Activated T-helper 9 cell treated with anti-CD3 and anti-CD28 coated beads, Interleukin-2, amount 50 U/mL, for 16 hours (primary cell): ENCODE measurements at regions not wholly inside any gene's neighbourhood (a gene's known extent, or its start where the extent isn't known, plus 50 kb on each side); places are given as distances from the start of the nearest gene placed in this dataset.

Experiments used
- DNase-seq: peaks from one replicate; pipeline ENCODE4 v3.0.0-alpha.2; 2020; ENCODE audit warnings: low read depth

DNA sequence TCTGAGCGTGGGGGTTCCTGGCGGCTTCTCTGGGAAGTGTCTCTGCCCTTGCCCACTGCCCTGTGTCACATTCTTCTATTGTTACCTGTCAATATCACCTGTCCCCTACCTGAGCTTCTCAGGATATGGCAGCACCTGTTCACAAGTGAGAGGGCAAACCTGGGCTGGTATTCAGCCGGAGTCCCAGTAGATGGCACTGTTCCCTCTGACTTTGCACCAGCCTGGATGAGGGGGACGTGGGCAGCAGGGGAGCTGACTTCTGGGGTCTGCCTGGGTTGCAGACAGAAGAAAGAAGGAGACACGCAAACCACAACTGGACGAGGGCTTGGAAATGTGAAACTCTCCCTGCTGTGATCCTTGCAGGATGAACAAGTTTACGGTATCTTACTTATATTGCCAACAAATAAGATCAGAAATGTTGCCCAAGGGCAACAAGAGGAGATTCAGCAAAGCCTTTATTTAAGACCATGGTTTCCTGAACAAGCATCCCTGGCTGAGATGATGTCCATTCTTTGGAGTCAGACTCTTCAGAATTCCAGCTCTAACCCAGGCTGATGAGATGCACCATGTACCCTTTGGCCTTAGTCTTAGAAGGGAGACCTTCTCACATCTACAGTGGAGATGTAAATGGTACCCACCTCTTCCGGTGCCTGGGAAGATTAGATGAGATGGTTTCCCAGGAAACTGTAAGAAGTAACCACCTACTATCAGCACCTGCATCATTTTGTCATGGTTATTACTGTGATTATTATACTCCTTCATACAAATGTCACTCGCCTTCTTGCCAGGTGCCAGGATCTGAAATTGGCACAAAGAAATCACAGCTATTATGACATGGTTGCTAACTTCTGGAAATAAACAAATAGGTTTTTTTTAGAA is 400.0 kb upstream of the CDH4 start:
- no peak for DNase-seq

DNA sequence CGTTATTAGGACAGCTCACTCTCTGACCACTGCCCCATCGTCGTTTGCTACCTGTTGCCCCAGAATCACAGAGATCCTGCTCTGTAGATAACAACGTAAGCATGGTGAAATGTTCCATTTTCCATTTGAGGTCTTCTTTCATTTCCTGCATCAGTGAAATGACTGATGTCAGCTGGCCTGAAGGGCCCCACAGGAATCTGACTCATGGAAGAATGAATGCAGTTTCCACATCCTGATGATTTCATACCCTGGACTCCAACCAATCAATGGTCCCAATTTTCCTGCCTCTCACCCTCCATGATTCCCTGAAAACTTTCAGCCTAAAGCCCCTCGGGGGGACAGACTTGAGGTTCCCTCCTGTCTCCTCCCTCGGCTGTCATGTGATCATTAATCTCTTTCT is 394.4 kb upstream of the CDH4 start:
- no peak for DNase-seq

DNA sequence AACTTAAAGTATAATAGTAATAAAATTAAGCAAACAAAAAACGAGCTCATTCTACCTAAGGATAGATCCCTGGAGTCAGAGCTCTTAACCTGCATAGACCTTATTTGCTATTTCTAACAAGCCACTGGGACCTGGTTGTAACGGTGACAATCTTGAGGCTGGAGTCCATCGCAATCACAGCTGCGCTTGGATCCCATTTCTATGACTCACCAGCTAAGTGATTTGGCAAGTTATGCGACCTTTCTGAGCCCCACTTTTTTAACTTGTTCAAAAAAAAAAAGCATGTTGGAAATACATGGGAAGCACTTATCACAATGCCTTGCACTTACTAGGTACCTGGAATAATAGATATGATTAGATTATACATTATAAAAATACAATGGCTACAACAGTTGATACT is 389.5 kb upstream of the CDH4 start:
- DNase-seq = no peak

DNA sequence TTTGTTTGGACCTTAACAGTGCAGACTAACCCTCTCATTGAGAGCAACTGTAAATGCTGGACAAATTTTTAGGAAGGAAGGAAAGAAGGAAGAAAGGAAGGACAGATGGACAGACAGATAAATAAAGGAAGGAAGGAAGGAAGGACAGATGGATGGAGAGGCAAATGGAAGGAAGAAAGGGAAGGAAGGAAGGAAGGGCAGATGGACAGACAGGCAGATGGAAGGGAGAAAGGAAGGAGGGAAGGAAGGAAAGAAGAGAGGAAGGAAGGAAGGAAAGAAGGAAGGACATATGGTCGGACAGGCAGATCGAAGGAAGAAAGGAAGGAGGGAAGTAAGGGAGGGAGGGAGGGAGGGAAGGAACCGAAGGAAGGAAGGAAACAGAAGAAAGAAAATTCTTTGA is 388.5 kb upstream of the CDH4 start:
- DNase-seq = no peak

DNA sequence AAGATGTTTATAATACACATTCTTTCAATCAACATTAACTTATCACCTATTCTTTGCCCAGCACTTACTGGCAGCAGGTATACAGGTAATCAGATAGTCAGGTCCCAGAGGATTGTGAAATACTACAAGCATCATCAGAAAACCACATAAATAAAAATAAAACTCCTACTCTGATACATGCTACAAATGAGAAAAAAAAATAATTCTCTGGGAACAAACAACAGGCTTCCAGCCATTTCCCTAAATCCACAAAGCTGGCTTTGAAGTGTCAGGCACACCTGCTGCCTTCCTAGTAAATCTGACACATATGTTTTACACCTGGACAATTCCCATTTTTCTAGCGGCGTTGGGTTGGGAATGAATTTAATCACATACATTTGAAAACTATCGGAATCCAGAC is 384.5 kb upstream of the CDH4 start:
- no peak for DNase-seq

DNA sequence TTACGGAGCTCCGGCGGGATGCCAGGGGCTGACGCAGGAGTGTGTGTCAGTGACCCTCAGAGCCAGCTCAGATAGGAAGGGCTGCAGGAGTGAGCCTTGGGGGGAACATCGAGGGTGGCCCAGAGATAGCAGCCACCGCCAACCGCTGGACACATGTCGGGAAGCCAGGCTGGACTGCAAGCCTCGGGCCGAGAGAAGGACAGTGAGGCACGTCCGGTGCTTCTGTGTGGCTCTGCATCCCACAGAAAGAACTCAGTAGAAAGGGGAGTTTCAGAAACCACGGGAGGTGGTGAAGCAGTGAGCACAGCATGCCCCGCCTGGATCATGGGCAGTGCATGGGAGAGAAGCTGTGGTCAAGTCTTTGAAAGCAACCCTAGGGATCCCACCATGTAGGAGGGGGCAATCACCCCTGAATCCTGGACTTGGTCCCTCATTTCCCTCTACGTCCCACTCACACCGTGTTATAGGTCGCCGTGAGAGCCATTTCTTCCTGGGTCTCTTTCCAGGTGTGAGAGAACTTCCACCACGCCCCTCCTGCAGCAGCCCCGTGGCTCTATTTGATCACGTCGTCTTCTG is 383.7 kb upstream of the CDH4 start:
- no peak for DNase-seq

DNA sequence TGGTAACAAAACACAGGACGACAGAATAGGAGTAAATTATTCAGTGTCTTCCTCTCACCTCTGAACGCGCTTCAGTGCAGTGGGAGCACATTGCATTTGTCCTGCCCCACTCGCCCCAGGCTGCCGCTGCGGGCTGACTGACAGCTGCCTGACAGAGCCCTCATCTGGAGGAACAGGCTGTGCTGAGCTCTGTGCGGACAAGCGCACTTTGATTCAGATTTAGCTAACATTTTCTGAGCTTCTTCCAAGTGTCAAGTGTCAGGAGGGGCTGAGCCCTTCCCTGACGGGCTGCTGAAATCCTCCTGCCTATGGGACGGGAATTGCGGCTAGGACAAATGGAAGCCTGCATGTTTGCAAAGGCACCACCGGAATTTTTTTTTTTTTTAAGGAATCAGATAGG is 383.0 kb upstream of the CDH4 start:
- no peak for DNase-seq

DNA sequence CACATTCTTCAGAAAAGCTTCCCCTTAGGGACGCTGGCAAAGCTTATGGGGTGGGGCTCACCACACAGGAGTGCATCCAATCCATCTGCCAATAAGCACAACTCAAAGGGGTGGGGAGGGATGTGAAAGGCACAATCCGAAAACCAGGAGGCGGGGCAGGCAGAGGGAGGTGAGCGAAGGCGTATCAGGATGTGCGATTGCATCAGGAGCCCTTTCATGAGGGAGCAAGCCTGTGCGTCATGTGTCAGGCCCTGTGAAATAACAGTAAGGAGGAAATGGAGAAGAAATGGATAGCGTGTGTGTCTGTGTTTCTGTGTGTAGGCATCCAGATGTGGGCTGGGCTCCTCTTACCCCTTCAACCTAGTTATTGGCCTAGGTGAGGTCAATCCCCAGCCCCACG is 382.4 kb upstream of the CDH4 start:
- DNase-seq = no peak

DNA sequence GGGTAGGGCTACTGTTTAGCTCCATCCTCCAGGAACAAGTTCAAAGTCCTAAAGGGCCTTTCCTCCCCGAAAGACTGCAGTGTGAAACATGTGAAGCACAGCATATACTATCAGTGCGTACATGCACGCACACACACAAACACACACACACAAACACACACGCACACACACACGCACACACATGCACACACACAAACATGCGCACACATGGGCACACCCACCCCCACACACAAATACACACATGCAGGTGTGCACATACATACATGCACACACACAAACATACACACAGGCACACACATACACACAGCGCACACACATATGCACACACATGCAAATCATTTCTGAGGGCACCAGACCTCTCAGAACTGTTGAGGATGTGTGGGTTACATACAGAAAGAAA is 382.0 kb upstream of the CDH4 start:
- DNase-seq = no peak

DNA sequence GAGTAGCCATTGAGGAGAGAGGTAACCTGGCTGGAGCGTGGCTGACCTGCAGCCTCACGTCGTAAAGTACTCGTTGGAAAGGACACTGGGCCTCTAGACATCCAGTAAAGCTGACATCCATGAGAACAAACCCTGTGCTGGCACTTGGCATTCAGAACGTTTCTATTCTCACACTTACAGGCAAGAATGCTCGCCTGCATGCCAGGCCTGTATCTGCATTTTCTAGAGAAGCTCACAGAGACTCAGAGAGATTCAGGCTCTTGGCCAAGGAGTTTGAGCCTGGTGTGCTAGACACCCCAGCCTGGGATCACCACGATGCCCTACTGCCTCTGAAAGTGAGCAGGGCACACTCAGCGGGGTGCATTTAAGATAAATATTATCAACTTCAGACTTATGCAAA is 379.8 kb upstream of the CDH4 start:
- DNase-seq = no peak

DNA sequence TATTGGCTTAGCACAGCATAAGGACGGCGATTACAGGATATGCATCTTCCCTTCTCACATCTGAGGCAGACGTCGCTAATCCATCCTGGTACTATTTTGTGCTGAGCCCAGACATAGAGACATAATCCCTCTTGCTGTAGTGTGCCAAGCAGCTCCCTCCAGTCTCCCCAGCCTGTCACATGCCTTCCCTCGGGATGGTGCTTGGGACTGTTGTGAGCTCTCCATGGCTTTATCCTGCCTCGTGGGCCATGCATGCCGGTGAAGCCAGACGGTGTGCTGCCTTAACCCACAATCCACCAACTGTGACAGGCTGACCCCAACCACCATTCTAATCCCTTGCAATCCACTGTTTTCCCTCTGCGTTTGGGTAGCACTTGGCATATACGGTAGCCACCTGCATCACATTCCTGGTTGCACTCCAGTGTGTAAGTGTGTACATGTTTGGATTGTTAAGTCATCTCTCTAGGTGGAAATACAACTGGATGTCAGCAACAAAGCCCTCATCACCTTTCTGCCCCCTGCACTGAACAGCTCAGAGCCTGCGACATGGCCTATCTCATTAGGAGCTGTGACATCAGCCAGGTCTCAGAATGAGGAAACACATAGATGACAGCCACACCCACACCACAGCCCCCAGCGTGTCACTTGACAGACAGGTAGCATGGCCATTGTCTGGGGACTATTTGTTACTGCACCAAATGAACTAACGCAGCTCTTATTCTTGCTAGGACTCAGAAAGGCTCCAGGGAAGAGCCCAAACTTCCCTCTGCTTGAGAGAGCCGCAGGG is 374.8 kb upstream of the CDH4 start:
- DNase-seq = no peak

DNA sequence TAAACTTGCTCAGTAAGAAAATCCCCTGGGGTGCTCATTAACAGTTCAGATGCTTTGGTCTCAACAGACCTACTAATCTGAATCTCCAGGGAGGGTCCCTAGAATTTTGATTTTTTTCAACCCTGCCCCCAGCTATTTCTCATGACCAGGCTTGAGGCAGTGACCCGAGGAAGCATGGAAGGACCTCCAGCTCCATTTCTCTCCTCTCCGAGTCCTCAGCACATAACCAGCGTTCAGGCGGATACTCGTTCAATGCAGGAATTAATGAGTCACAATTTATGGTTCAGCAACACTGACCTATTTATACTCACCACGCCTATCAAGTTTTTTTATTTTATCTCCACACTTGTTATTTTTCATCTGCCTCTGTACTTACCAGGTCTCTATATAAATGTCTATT is 369.2 kb upstream of the CDH4 start:
- DNase-seq = no peak

DNA sequence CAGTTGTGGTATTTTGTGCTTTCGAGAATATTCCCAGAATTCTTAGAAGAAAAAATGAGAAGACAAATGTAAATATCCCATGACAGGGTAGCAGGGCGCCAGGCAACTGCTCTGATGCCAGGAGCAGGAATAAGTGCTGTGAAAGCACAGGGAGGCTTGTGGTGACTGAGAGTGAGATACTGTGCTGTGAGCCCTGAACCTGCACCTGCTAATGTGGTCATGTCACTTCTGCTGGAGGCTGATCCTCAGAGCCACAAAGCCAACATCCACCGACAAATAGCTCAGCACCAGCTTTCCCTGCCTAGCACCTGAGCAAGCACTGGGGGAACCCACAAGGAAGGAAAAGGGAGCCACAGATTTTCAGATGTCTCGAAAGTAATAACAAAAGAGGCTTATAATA is 368.6 kb upstream of the CDH4 start:
- DNase-seq = no peak

DNA sequence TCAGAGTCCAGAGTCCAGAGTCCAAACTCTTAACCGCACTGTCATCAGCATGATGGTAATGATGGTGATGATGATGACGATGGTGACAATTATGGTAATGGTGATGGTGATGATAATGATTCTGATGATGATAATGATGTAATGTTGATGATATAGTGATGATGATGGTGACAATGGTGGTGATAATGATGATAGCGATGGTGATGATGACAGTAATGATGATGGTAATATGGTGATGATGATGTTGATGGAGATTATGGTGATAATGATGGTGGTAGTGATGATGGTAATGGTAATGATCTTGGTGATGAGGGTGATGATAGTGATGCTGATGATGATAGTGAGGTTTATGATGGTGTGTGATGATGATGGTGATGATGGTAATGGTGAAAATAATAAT is 367.8 kb upstream of the CDH4 start:
- no peak for DNase-seq

DNA sequence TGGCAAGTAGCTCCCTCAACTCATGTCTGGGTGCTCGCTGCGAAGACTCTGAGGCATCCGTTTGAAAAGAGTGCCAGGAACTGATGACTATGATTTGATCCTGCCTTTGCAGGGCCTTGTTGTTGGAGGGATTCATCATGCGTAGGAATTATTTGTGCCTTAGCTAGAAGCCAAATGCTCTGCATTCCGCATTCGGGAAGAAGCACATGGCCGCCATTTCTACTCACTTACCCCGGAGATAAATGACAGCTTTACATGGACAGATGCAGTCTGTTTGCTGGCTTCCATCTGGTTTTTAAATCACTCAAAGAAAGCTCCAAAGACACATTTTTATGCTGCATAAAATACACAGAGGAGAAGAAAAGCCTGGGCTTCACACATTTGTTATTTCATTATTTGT is 363.3 kb upstream of the CDH4 start:
- no peak for DNase-seq

DNA sequence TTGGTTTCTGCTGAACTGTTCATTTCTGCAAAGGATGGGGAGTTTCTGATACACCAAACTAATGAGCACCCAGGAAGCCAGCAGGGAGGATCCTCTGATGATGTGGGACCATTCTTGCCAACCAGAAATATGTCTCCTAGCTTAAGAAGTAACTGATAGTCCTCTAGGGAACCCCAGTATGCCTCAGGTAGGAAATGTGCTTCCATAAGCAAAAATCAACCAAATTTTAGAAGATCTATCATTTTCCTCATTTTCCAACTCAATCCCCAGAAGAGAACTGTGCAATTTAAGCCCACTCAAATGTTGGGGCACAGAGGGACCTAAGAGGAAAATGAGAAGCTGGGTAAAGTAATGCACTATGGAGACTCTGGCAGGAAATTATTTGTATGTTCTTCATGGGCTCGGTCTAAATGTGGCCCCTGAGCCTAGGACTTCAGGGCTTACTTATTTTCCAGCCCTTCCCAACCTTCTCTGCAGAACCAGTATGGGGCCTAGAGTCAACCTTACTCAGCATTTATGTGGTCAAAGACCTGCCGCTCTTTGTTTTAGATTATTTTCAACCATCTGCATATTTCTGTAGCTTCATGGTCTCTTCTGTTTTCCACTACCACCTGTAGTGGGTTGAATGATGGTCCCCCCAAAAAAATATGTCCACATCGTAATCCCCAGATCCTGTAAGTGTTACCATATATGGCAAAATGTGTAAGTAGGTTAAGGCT is 359.8 kb upstream of the CDH4 start:
- no peak for DNase-seq

DNA sequence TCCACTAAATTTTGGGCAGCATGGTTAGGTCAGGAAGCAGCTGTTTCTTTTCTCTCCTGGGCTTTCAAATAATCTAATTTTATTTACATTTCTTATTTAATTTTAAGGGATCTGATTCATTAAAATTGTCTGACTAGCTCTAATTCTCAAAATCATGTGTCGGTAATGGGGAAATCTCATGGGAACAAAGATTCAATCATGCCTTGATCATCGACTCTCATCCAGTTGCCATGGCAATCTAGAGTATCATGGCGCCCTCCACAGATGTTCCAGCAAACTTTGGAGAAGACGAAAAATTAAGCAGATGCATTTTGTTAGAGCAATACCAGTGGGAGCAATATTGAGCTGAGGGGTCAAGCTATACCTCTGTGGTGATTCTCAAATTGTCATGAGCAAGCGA is 358.0 kb upstream of the CDH4 start:
- DNase-seq = no peak

DNA sequence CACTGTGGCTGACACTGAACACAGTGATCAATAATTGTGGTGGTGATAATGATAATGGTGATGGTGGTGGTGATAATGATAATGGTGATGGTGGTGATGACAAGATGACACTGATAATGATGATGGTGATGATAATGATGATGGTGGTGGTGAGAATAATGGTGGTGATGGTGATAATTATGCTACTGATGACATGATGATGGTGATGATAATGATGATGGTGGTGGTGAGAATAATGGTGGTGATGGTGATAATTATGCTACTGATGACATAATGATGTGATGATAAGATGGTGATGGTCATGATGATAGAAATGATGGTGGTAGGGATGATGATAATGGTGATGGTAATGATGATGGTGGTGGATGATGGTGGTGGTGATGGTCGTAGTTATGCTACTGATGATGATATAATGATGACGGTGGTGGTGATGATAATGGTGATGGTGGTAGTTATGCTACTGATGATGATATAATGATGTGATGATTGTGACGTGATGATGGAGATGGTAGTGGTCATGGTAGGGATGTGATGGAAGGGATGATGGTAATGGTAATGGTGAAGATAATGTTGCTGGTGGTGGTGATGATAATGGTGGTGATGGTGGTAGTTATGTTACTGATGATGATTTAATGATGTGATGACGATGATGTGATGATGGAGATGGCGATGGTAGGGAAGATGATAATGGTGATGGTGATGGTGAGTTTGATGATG is 356.5 kb upstream of the CDH4 start:
- no peak for DNase-seq

DNA sequence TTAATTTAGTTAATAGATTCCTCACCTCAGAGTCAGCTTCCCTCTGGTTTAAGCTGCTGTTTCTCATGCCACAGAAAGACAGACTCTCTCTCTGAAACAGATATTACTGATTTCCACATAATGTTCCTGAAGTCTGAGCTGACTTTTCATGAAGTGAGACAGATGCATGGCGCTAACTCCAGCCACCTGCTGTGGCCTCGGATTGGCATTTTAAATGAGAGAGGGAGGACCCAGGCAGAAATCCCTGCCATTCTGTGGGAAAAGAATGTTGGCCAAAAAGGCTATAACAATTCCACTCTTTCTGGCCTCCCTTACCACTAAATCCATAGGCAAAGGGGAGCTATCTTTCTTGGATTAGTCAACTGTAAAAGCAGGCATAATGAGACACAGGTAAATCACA is 354.1 kb upstream of the CDH4 start:
- no peak for DNase-seq

DNA sequence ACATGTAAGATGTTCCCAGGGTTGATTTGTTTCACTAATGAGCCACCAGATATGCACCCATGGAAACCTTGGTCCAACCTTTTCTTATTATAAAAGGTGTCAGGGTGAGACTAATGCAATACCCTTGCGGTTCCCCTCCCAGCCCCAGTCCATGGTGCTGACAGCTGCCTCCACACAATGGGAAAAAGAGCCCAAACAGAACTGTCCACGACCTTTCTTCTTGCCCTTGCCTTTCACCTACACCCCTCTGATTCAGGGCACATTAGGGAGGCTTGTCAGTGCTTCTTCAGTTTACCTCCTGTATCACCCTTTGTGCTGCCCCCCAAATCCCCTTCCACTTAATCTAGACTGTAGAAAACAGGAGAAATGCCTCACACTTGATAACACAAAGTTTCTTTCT is 352.7 kb upstream of the CDH4 start:
- DNase-seq = no peak

DNA sequence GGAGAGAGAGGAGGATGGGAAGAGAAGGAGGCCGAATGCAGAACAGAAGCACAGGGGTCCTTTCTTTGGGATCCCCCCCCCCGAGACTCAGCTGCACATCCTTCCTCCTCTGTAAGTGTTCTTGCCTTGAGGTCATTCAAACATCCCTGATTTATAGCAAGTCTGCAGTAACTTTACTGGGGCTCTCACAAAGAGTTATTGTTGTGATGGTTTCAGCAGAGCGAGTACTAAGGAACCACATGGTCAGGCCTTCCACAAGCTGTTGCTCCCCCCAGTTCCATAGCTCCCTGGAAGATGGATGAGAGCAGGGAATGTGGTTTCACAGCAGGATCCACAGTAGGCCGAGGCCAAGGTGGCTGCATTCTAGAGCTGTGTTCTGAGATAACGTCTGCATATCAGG is 351.4 kb upstream of the CDH4 start:
- DNase-seq = no peak

DNA sequence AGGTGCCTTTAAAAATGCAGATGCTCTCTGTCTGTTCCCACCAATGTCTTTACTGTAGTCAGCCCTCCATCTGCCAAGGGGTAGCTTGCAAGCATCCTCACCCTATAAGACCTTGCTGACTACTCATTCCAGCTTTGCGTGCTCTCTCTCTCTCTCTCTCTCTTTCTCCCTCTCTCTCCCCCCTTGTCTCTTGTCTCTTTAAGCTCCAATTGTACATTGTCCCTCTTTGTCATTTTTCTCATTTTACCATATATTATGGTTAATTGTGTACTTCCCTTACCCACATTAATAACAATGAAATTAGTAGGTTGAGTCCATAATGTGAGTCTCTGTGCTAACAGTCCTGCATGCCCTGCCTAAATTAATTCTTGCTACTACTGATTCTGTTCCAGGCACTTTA is 350.2 kb upstream of the CDH4 start:
- DNase-seq = no peak
